ENCODE measurements at regions not wholly inside any gene's neighbourhood (a gene's known extent, or its start where the extent isn't known, plus 50 kb on each side); places are given as distances from the start of the nearest gene placed in this dataset.

DNA sequence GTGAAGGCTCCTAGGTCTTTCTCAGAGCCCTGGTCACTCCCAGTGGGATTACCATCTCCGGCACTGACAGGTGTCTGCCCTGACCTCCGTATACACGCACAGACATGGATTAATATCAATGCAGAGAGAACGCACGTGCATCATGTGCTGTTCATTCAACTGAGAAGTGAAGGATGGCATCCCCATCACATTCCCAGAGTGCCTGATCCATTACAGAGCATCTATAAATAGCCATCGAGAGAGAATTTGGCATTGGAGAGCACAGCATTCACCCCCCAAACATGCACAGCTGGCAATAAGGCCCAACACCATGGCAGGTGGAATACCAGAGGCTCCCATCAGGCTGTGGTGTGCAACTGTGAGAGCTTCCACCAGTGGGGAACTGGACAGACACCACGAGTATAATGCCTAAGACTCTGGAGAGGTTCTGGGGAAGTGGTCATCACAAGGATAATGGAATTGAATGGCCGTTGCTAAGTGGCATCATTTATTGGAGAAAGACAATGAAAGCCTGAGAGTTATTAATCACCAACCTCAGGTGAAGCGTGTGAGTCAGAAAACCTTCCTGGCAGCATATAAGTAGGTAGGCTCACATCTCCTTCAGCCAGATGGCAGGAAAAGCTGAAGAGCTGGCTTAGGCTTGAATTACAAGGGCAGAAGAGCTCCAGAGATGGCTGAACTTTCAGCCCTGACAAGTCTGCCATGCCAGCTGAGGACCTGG, 244.5 kb upstream of the ID2 start:
- TF ChIP-seq POLR2A (IDR thresholded peaks at IDR 0.05; ENCODE audit: low read depth, low read length): no peak
- no peak for TF ChIP-seq POLR2AphosphoS5 (IDR thresholded peaks at IDR 0.05; ENCODE audit: low read depth, low read length)
- no peak for TF ChIP-seq TAF1 (IDR thresholded peaks at IDR 0.05; ENCODE audit: low read depth, low read length)
- TF ChIP-seq PAX5 (IDR thresholded peaks at IDR 0.05; ENCODE audit: insufficient read depth, low read length, severe bottlenecking): no peak
- TF ChIP-seq SPI1 (IDR thresholded peaks at IDR 0.05; ENCODE audit: low read depth, low read length): no peak
- TF ChIP-seq POU2F2 (IDR thresholded peaks at IDR 0.05; ENCODE audit: low read depth, low read length): no peak

Data from GM12891 (cell line).